Loucy (cell line): ENCODE measurements at regions not wholly inside any gene's neighbourhood (a gene's known extent, or its start where the extent isn't known, plus 50 kb on each side); places are given as distances from the start of the nearest gene placed in this dataset.
"Not testable (repeated sequence)": the region's sequence is repeated elsewhere in the genome, so short reads cannot be mapped to it uniquely, and the experiment has no call there.

Source experiments
- CTCF ChIP-seq: fragments of 200-600 bp; sonication (generic); conservative IDR thresholded peaks from 2 replicates; pipeline ENCODE4 v1.5.1; 2014; ENCODE audit warnings: mild to moderate bottlenecking, antibody characterized with exemption, low read length
- EZH2phosphoT487 ChIP-seq: fragments of 200-600 bp; IDR thresholded peaks from 2 replicates; pipeline ENCODE4 v1.6.1; 2018; ENCODE audit warnings: antibody characterized with exemption, mild to moderate bottlenecking, moderate library complexity, borderline replicate concordance

- TF ChIP-seq CTCF, EZH2phosphoT487: not testable (repeated sequence)
These were observed 160.7 kb downstream of the DUSP6 start for GRCh38 chr12:89191597-89191996.
